NCI-H187 treated with DMSO at 0.1 percent for 48 hours (cell line): ENCODE measurements at regions not wholly inside any gene's neighbourhood (a gene's known extent, or its start where the extent isn't known, plus 50 kb on each side); places are given as distances from the start of the nearest gene placed in this dataset.

Experiments used
- DNase-seq: peaks from one replicate; lab custom pipeline; 2025; lab: John Stamatoyannopoulos, UW

GRCh38 chr12:107225635-107226034 is 132.3 kb upstream of the CRY1 start:
- no peak for DNase-seq

GRCh38 chr12:107226126-107226525 is 132.8 kb upstream of the CRY1 start:
- DNase-seq, result no peak

- no peak for DNase-seq
These were observed 134.7 kb upstream of the CRY1 start for GRCh38 chr12:107228076-107228475.

- DNase-seq, result no peak
These were observed 136.5 kb upstream of the CRY1 start for GRCh38 chr12:107229827-107230226.

GRCh38 chr12:107231303-107231702 is 138.0 kb upstream of the CRY1 start:
- DNase-seq, result no peak

GRCh38 chr12:107233551-107233950 is 140.2 kb upstream of the CRY1 start:
- DNase-seq, result no peak

GRCh38 chr12:107235600-107235999 is 142.3 kb upstream of the CRY1 start:
- DNase-seq, result no peak

GRCh38 chr12:107236824-107237511 is 143.6 kb upstream of the CRY1 start:
- no peak for DNase-seq

- DNase-seq, result no peak
These were observed 144.9 kb upstream of the CRY1 start for GRCh38 chr12:107238296-107238695.

- no peak for DNase-seq
These were observed 148.1 kb upstream of the CRY1 start for GRCh38 chr12:107241411-107241810.

GRCh38 chr12:107242189-107242588 is 148.8 kb upstream of the CRY1 start:
- DNase-seq, result no peak

GRCh38 chr12:107243341-107243740 is 150.0 kb upstream of the CRY1 start:
- no peak for DNase-seq

- no peak for DNase-seq
These were observed 151.2 kb upstream of the CRY1 start for GRCh38 chr12:107244584-107244983.

- DNase-seq, result no peak
These were observed 154.3 kb upstream of the CRY1 start for GRCh38 chr12:107247650-107248049.

- DNase-seq, result no peak
These were observed 154.8 kb upstream of the CRY1 start for GRCh38 chr12:107248187-107248586.

- no peak for DNase-seq
These were observed 157.9 kb upstream of the CRY1 start for GRCh38 chr12:107251288-107251687.

GRCh38 chr12:107253361-107253760 is 160.0 kb upstream of the CRY1 start:
- no peak for DNase-seq

GRCh38 chr12:107254258-107254856 is 161.0 kb upstream of the CRY1 start:
- no peak for DNase-seq

GRCh38 chr12:107258780-107259179 is 165.4 kb upstream of the CRY1 start:
- no peak for DNase-seq

- no peak for DNase-seq
These were observed 170.6 kb upstream of the CRY1 start for GRCh38 chr12:107263980-107264379.

GRCh38 chr12:107264667-107265066 is 171.3 kb upstream of the CRY1 start:
- DNase-seq, result no peak

GRCh38 chr12:107267604-107268003 is 174.3 kb upstream of the CRY1 start:
- DNase-seq, result no peak

GRCh38 chr12:107271523-107271922 is 178.2 kb upstream of the CRY1 start:
- DNase-seq, result no peak

GRCh38 chr12:107275530-107275929 is 182.2 kb upstream of the CRY1 start:
- no peak for DNase-seq
